GM12874 (cell line): ENCODE measurements at regions not wholly inside any gene's neighbourhood (a gene's known extent, or its start where the extent isn't known, plus 50 kb on each side); places are given as distances from the start of the nearest gene placed in this dataset.

Experiments
- CTCF ChIP-seq: IDR thresholded peaks from 2 replicates; pipeline ENCODE4 v1.5.1; 2011; ENCODE audit warnings: low read depth, mild to moderate bottlenecking, control low read depth, low read length, moderate library complexity; ENCODE audit not compliant: insufficient read depth

GRCh38 chr12:61584943-61585342 is 675.3 kb upstream of the USP15 start:
- no peak for TF ChIP-seq CTCF

GRCh38 chr12:61610143-61610542 is 650.1 kb upstream of the USP15 start:
- TF ChIP-seq CTCF, result no peak

GRCh38 chr12:61629702-61630101 is 630.5 kb upstream of the USP15 start:
- no peak for TF ChIP-seq CTCF

- TF ChIP-seq CTCF, result no peak
These were observed 613.6 kb upstream of the USP15 start for GRCh38 chr12:61646639-61647038.

GRCh38 chr12:61647566-61647965 is 612.6 kb upstream of the USP15 start:
- TF ChIP-seq CTCF, result no peak

GRCh38 chr12:61652265-61652664 is 607.9 kb upstream of the USP15 start:
- TF ChIP-seq CTCF, result no peak

GRCh38 chr12:61654698-61655097 is 605.5 kb upstream of the USP15 start:
- no peak for TF ChIP-seq CTCF

GRCh38 chr12:61655241-61655640 is 605.0 kb upstream of the USP15 start:
- no peak for TF ChIP-seq CTCF
